Esophagus muscularis mucosa (tissue), 4 donors: ENCODE measurements at regions not wholly inside any gene's neighbourhood (a gene's known extent, or its start where the extent isn't known, plus 50 kb on each side); places are given as distances from the start of the nearest gene placed in this dataset.

Experiments
- CTCF ChIP-seq, 3 experiments: fragments of 200-600 bp in 2 of 3; fragments of 450-650 bp in 1 of 3; sonication (generic) in 2 of 3; IDR thresholded peaks; one replicate each; pipeline ENCODE4 v1.5.1; 2017 to 2019; ENCODE audit warnings: antibody characterized with exemption in 3 of 3, mild to moderate bottlenecking in 2 of 3, moderate library complexity in 1 of 3
- EP300 ChIP-seq: sonication (generic); formaldehyde crosslinking; IDR thresholded peaks from one replicate; pipeline ENCODE4 v1.6.1; 2017; ENCODE audit warnings: antibody characterized with exemption
- POLR2A ChIP-seq: fragments of 450-650 bp; IDR thresholded peaks from one replicate; pipeline ENCODE4 v1.6.1; 2017; ENCODE audit warnings: antibody characterized with exemption, moderate library complexity, mild to moderate bottlenecking, low read depth

GRCh38 chr11:97079244-97079643, 689.4 kb downstream of the JRKL start:
- TF ChIP-seq CTCF (IDR thresholded peaks at IDR 0.05): no peak
- TF ChIP-seq POLR2A: no peak
- TF ChIP-seq EP300: no peak
